Panc1 (cell line): ENCODE measurements at regions not wholly inside any gene's neighbourhood (a gene's known extent, or its start where the extent isn't known, plus 50 kb on each side); places are given as distances from the start of the nearest gene placed in this dataset.

Experiments
- ATAC-seq: fragments of 200-7000 bp; cut with Tn5 transposase; 2 replicates; pipeline ENCODE4 v1.9.1; 2020; ENCODE audit warnings: mild to moderate bottlenecking, moderate library complexity
- BruUV-seq: library from RNA; stranded (reverse); fragments of 400-500 nt; replicated peaks from 2 replicates; lab custom pipeline; 2021; lab: Mats Ljungman, UMichigan
- CTCF ChIA-PET: fragments of 300-600 bp; sonication (Branson Sonifier 250); formaldehyde crosslinking; loops from one replicate; lab custom pipeline; 2022; ENCODE audit warnings: antibody characterized with exemption; lab: Charles Lee
- POLR2A ChIA-PET: fragments of 300-600 bp; sonication (Branson Sonifier 250); formaldehyde crosslinking; loops from one replicate; lab custom pipeline; 2022; ENCODE audit warnings: antibody characterized with exemption; lab: Charles Lee
- DNase-seq: peaks from one replicate; pipeline ENCODE4 v3.0.0-alpha.2; 2010; ENCODE audit warnings: low read depth, low spot score
- H3K27ac ChIP-seq: 2 replicates; pipeline ENCODE4 v1.5.1; 2011; ENCODE audit warnings: mild to moderate bottlenecking, low read length, inconsistent platforms
- H3K27me3 ChIP-seq: fragments of 200-500 bp; sonication (Bioruptor generic); 2 replicates; pipeline ENCODE4 v1.6.0; 2014; ENCODE audit warnings: low read length, inconsistent platforms; ENCODE audit not compliant: control insufficient read depth, insufficient read depth
- H3K36me3 ChIP-seq: fragments of 200-500 bp; sonication (Bioruptor generic); 2 replicates; pipeline ENCODE4 v1.5.1; 2014; ENCODE audit warnings: inconsistent platforms, mild to moderate bottlenecking, low read length, moderate library complexity; ENCODE audit not compliant: control insufficient read depth, insufficient read depth
- H3K4me1 ChIP-seq: 2 replicates; pipeline ENCODE4 v1.5.1; 2011; ENCODE audit warnings: inconsistent platforms, mild to moderate bottlenecking, low read length, moderate library complexity; ENCODE audit not compliant: control insufficient read depth, insufficient read depth
- H3K4me3 ChIP-seq, 2 experiments: 2 replicates each; pipeline ENCODE4 v1.5.1; 2011 to 2012; ENCODE audit warnings: low read depth in 2 of 2, low read length in 2 of 2, mild to moderate bottlenecking in 2 of 2, inconsistent platforms in 1 of 2, moderate library complexity in 1 of 2
- H3K9me3 ChIP-seq: fragments of 200-500 bp; sonication (Bioruptor generic); 2 replicates; pipeline ENCODE4 v1.5.1; 2014; ENCODE audit warnings: low read depth, mild to moderate bottlenecking, inconsistent platforms, low read length, moderate library complexity; ENCODE audit not compliant: control insufficient read depth, insufficient read depth
- CTCF ChIP-seq: fragments of 450-650 bp; IDR thresholded peaks from 2 replicates; pipeline ENCODE4 v1.5.1; 2017; ENCODE audit warnings: mild to moderate bottlenecking
- POLR2AphosphoS5 ChIP-seq: IDR thresholded peaks from 2 replicates; pipeline ENCODE4 v1.6.1; 2012; ENCODE audit warnings: mild to moderate bottlenecking, low read depth, low read length, moderate library complexity
- REST ChIP-seq, 2 experiments: IDR thresholded peaks; 2 replicates each; pipeline ENCODE4 v1.6.1; 2011 to 2012; ENCODE audit warnings: low read depth in 2 of 2, control low read depth in 1 of 2, low read length in 1 of 2, mild to moderate bottlenecking in 1 of 2, moderate library complexity in 1 of 2; ENCODE audit not compliant: insufficient read depth in 1 of 2
- SIN3A ChIP-seq: IDR thresholded peaks from 2 replicates; pipeline ENCODE4 v1.6.1; 2012; ENCODE audit warnings: low read depth, mild to moderate bottlenecking, low read length, moderate library complexity, borderline replicate concordance; ENCODE audit not compliant: insufficient read depth
- TCF7L2 ChIP-seq: IDR thresholded peaks from 2 replicates; pipeline ENCODE4 v1.6.1; 2011; ENCODE audit warnings: mild to moderate bottlenecking, low read depth, low read length, inconsistent platforms
- in situ Hi-C: cut with HindIII; loops from 2 replicates; pipeline ENCODE4 v1.10.0; 2016; ENCODE audit warnings: low sequenced_read_pairs, low pct_unique_long_range_greater_than_20kb
- intact Hi-C: fragments of 100-400 bp; cut with micrococcal nuclease; formaldehyde crosslinking; loops from one replicate; pipeline ENCODE4 v1.10.0; 2022; ENCODE audit not compliant: unreplicated experiment

GRCh38 chr22:27273853-27274252, 527.7 kb downstream of the MN1 start:
- no peaks in the 10 kb centered on the region for H3K4me1 ChIP-seq
- CTCF ChIA-PET: no interaction called here
- intact Hi-C loops (no loop called here), in situ Hi-C loops (no loop called here)
- no peaks in the 10 kb centered on the region for H3K27me3 ChIP-seq
- DNase-seq: no peak
- POLR2A ChIA-PET: no interaction called here
- H3K27ac ChIP-seq: no peak overlapping the region
- H3K4me3 ChIP-seq: no peak overlapping the region
- no peaks in the 10 kb centered on the region for H3K36me3 ChIP-seq
- BruUV-seq: no TSS peak
- H3K9me3 ChIP-seq: no peaks in the 10 kb centered on the region
- ATAC-seq: no peak
- no peak for TF ChIP-seq CTCF
- no peak for TF ChIP-seq SIN3A
- no peak for TF ChIP-seq TCF7L2
- TF ChIP-seq POLR2AphosphoS5: no peak

GRCh38 chr22:27274770-27275449, 526.6 kb downstream of the MN1 start:
- intact Hi-C loops: no loop called here
- no TSS peak for BruUV-seq

More at GRCh38 chr22:27274770-27275449, 526.6 kb downstream of the MN1 start:
- Histone ChIP-seq H3K4me1 (no peaks in the 10 kb centered on the region), H3K36me3 (no peaks in the 10 kb centered on the region), H3K27ac (no peak overlapping the region), H3K27me3 (no peaks in the 10 kb centered on the region), H3K4me3 (no peak overlapping the region), H3K9me3 (no peaks in the 10 kb centered on the region)
- ATAC-seq (no peak), DNase-seq (no peak)
- CTCF ChIA-PET: no interaction called here
- in situ Hi-C loops: no loop called here
- TF ChIP-seq POLR2AphosphoS5: no peak
- no peak for TF ChIP-seq CTCF
- TF ChIP-seq SIN3A: no peak
- TF ChIP-seq TCF7L2: no peak
- no peak for TF ChIP-seq REST (IDR thresholded peaks at IDR 0.05; ENCODE audit: insufficient read depth in 1 of 2, low read depth in 2 of 2, low read length in 1 of 2)
- POLR2A ChIA-PET: no interaction called here
